ENCODE measurements at regions not wholly inside any gene's neighbourhood (a gene's known extent, or its start where the extent isn't known, plus 50 kb on each side); places are given as distances from the start of the nearest gene placed in this dataset.
"Not testable (repeated sequence)": the region's sequence is repeated elsewhere in the genome, so short reads cannot be mapped to it uniquely, and the experiment has no call there.

- intact Hi-C loops (cut with DNase I): no loop called here
- ATAC-seq: peak; percentile 87
- no peak for DNase-seq (ENCODE audit: low spot score)
Observed at GRCh38 chr1:184827600-184828368, 73.1 kb upstream of the EDEM3 start.

GRCh38 chr1:184826001-184826400, 71.3 kb upstream of the EDEM3 start:
- no peak for DNase-seq (ENCODE audit: low spot score)
- ATAC-seq: no peak
- intact Hi-C loops (cut with DNase I): no loop called here

GRCh38 chr1:184825571-184825970, 70.9 kb upstream of the EDEM3 start:
- DNase-seq (ENCODE audit: low spot score): no peak
- ATAC-seq: peak; percentile 36
- intact Hi-C loops (cut with DNase I): no loop called here

GRCh38 chr1:184824691-184825323, 70.1 kb upstream of the EDEM3 start:
- no peak for ATAC-seq
- DNase-seq (ENCODE audit: low spot score): no peak
- intact Hi-C loops (cut with DNase I): no loop called here

- DNase-seq (ENCODE audit: low spot score): no peak
- intact Hi-C loops (cut with DNase I): no loop called here
- ATAC-seq: no peak
Observed at GRCh38 chr1:184823080-184823479, 68.4 kb upstream of the EDEM3 start.

- intact Hi-C loops (cut with DNase I): no loop called here
- ATAC-seq (no peak), DNase-seq (ENCODE audit: low spot score) (no peak)
Observed at GRCh38 chr1:184822267-184822666, 67.6 kb upstream of the EDEM3 start.

GRCh38 chr1:184821658-184822057, 67.0 kb upstream of the EDEM3 start:
- intact Hi-C loops (cut with DNase I): no loop called here
- no peak for ATAC-seq

GRCh38 chr1:184820956-184821355, 66.3 kb upstream of the EDEM3 start:
- ATAC-seq: no peak
- intact Hi-C loops (cut with DNase I): no loop called here
- no peak for DNase-seq (ENCODE audit: low spot score)

More at GRCh38 chr1:184821658-184822057, 67.0 kb upstream of the EDEM3 start:
- DNase-seq (ENCODE audit: low spot score): no peak

GRCh38 chr1:184820218-184820750, 65.6 kb upstream of the EDEM3 start:
- ATAC-seq: no peak
- intact Hi-C loops (cut with DNase I): no loop called here
- no peak for DNase-seq (ENCODE audit: low spot score)

- DNase-seq (ENCODE audit: low spot score): no peak
- intact Hi-C loops (cut with DNase I): no loop called here
- no peak for ATAC-seq
Observed at GRCh38 chr1:184818646-184819045, 64.0 kb upstream of the EDEM3 start.

- intact Hi-C loops (cut with DNase I); DNase-seq (ENCODE audit: low spot score); ATAC-seq: not testable (repeated sequence)
Observed at GRCh38 chr1:184817003-184817402, 62.3 kb upstream of the EDEM3 start.

GRCh38 chr1:184813528-184814089, 59.0 kb upstream of the EDEM3 start:
- no peak for DNase-seq (ENCODE audit: low spot score)
- no peak for ATAC-seq
- intact Hi-C loops (cut with DNase I): no loop called here

- DNase-seq (ENCODE audit: low spot score) (no peak), ATAC-seq (peak; percentile 82)
- intact Hi-C loops (cut with DNase I): no loop called here
Observed at GRCh38 chr1:184811439-184812111, 56.9 kb upstream of the EDEM3 start.

- DNase-seq (ENCODE audit: low spot score) (no peak), ATAC-seq (peak; percentile 51)
- intact Hi-C loops (cut with DNase I): no loop called here
Observed at GRCh38 chr1:184810735-184811343, 56.2 kb upstream of the EDEM3 start.

- intact Hi-C loops (cut with DNase I): loop anchor here (10.0 kb wide), 1 partner anchor 168 kb away; the partner anchor contains the start of gene NIBAN1
Observed at GRCh38 chr1:184806296-184806721, 51.7 kb upstream of the EDEM3 start.

GRCh38 chr1:184805667-184806295, 51.1 kb upstream of the EDEM3 start:
- intact Hi-C loops (cut with DNase I): loop anchor here (10.0 kb wide), 1 partner anchor 169 kb away; the partner anchor contains the start of gene NIBAN1
- ATAC-seq (peak; percentile 92), DNase-seq (ENCODE audit: low spot score) (peak; percentile 95)

More at GRCh38 chr1:184806296-184806721, 51.7 kb upstream of the EDEM3 start:
- peak; percentile 27 for ATAC-seq
- DNase-seq (ENCODE audit: low spot score): no peak

Measured in sciatic nerve (tissue), 2 donors.